C4-2B (cell line): ENCODE measurements at regions not wholly inside any gene's neighbourhood (a gene's known extent, or its start where the extent isn't known, plus 50 kb on each side); places are given as distances from the start of the nearest gene placed in this dataset.

Source experiments
- ZFX ChIP-seq: fragments of 450-650 bp; IDR thresholded peaks from 2 replicates; pipeline ENCODE4 v1.6.1; 2017
- TF ChIP-seq, protein P1 (sequence below): fragments of 450-650 bp; conservative IDR thresholded peaks from 2 replicates; pipeline ENCODE4 v1.5.1; 2017; ENCODE audit warnings: mild to moderate bottlenecking

DNA sequence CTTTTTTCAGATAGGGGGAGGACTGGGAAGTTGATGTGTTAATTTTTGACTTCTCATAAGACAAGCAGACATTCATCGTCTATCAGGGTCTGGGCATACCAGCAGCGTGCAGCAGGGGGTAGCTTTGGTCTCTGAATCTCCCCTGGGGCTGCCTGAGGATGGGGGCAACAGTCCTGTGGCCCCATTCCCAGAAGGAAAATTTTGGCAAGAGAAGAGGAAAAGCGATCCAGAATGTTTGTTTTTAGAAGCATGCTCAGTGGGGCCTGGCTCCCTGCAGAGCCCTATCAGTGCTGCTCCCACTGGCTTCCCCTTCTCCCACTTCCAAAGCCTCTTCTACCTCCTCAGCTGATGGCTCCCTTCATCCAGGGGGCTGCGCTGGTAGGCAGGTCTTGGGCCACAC, 194.8 kb upstream of the IL12B start:
- TF ChIP-seq, protein P1, sequence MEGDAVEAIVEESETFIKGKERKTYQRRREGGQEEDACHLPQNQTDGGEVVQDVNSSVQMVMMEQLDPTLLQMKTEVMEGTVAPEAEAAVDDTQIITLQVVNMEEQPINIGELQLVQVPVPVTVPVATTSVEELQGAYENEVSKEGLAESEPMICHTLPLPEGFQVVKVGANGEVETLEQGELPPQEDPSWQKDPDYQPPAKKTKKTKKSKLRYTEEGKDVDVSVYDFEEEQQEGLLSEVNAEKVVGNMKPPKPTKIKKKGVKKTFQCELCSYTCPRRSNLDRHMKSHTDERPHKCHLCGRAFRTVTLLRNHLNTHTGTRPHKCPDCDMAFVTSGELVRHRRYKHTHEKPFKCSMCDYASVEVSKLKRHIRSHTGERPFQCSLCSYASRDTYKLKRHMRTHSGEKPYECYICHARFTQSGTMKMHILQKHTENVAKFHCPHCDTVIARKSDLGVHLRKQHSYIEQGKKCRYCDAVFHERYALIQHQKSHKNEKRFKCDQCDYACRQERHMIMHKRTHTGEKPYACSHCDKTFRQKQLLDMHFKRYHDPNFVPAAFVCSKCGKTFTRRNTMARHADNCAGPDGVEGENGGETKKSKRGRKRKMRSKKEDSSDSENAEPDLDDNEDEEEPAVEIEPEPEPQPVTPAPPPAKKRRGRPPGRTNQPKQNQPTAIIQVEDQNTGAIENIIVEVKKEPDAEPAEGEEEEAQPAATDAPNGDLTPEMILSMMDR = no peak
- TF ChIP-seq ZFX = no peak
